Activated CD4-positive, alpha-beta memory T cell treated with anti-CD3 and anti-CD28 coated beads, Interleukin-2, amount 10 ng/mL, durations not matched to agents 7 days and 5 days (primary cell): ENCODE measurements at regions not wholly inside any gene's neighbourhood (a gene's known extent, or its start where the extent isn't known, plus 50 kb on each side); places are given as distances from the start of the nearest gene placed in this dataset.

Experiments
- CTCF ChIA-PET: fragments of 350-600 bp; sonication (Branson Sonifier 250); formaldehyde crosslinking; loops from one replicate; lab custom pipeline; 2021; ENCODE audit warnings: antibody characterized with exemption, inconsistent platforms; lab: Charles Lee
- POLR2A ChIA-PET: fragments of 350-600 bp; sonication (Branson Sonifier 250); formaldehyde crosslinking; loops from one replicate; lab custom pipeline; 2021; ENCODE audit warnings: antibody characterized with exemption; lab: Charles Lee
- DNase-seq: peaks from one replicate; pipeline ENCODE4 v3.0.0-alpha.2; 2020
- H3K27ac Mint-ChIP-seq: one replicate; pipeline ENCODE4 v1.8.0; 2021; ENCODE audit warnings: mild to moderate bottlenecking, mixed read lengths
- H3K27me3 Mint-ChIP-seq: one replicate; pipeline ENCODE4 v1.8.0; 2021; ENCODE audit warnings: mixed read lengths
- H3K36me3 Mint-ChIP-seq: one replicate; pipeline ENCODE4 v1.8.0; 2021; ENCODE audit warnings: low read depth, mixed read lengths
- H3K4me1 Mint-ChIP-seq: one replicate; pipeline ENCODE4 v1.8.0; 2021; ENCODE audit warnings: mixed read lengths
- H3K4me3 Mint-ChIP-seq: one replicate; pipeline ENCODE4 v1.8.0; 2021; ENCODE audit warnings: mild to moderate bottlenecking, mixed read lengths
- H3K9me3 Mint-ChIP-seq: one replicate; pipeline ENCODE4 v1.8.0; 2021; ENCODE audit warnings: mixed read lengths

DNA sequence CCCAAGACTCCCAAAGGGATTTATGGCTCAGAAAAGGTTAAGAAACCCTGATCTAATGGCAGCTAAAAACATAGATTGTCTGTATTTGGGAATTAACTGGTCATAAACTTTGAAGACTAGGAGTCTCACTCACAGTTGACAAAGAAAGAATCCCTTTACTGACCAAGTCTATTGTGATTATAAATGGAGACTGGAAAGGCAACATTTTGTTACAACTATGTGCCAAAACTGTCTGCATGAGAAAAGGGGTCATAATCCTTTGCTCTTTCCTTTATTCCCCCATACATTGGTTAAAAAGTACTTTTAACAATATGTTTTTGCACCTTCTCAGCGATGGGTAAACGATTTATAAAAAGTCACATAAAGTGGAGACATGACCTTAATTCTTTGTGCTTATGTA, 206.9 kb upstream of the MAP3K7 start:
- H3K27ac Mint-ChIP-seq, result no peak overlapping the region
- no peaks in the 10 kb centered on the region for H3K36me3 Mint-ChIP-seq
- POLR2A ChIA-PET, result no interaction called here
- CTCF ChIA-PET, result no interaction called here
- DNase-seq, result no peak
- no peaks in the 10 kb centered on the region for H3K9me3 Mint-ChIP-seq
- no peaks in the 10 kb centered on the region for H3K4me1 Mint-ChIP-seq
- H3K4me3 Mint-ChIP-seq, result no peak overlapping the region
- H3K27me3 Mint-ChIP-seq, result no peaks in the 10 kb centered on the region

- CTCF ChIA-PET, result no interaction called here
- no peak for DNase-seq
- POLR2A ChIA-PET, result no interaction called here
These were observed 203.8 kb upstream of the MAP3K7 start for GRCh38 chr6:90790696-90791095.

DNA sequence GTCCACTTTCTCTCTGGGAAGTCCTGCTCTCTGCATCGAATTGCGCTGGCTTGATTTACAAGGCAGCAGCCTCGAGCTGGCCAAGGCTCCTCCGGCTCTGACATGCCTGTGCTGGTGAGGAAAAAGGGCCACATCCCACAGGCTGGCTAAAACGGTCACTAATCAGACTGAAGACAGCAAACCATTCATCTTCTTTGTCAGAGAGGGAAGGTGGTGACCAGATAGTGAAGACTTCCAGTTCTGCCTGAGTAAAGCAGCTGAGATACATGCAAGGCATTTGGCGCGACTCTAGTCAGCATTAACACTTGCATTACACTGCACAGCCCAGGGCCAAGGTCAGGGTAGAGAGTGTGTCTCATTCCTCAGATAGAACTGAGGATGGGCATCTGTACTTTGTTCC, 203.2 kb upstream of the MAP3K7 start:
- POLR2A ChIA-PET, result no interaction called here
- H3K9me3 Mint-ChIP-seq, result no peaks in the 10 kb centered on the region
- H3K36me3 Mint-ChIP-seq, result no peaks in the 10 kb centered on the region
- CTCF ChIA-PET, result no interaction called here
- peaks cover 1% of the 10 kb centered on the region for H3K27me3 Mint-ChIP-seq
- no peak overlapping the region for H3K4me3 Mint-ChIP-seq
- no peak overlapping the region for H3K27ac Mint-ChIP-seq
- H3K4me1 Mint-ChIP-seq, result no peaks in the 10 kb centered on the region
- DNase-seq, result no peak

More at GRCh38 chr6:90790696-90791095, 203.8 kb upstream of the MAP3K7 start:
- Mint-ChIP-seq H3K36me3 (no peaks in the 10 kb centered on the region), H3K9me3 (no peaks in the 10 kb centered on the region), H3K4me1 (no peaks in the 10 kb centered on the region), H3K27me3 (no peaks in the 10 kb centered on the region), H3K27ac (no peak overlapping the region), H3K4me3 (no peak overlapping the region)

DNA sequence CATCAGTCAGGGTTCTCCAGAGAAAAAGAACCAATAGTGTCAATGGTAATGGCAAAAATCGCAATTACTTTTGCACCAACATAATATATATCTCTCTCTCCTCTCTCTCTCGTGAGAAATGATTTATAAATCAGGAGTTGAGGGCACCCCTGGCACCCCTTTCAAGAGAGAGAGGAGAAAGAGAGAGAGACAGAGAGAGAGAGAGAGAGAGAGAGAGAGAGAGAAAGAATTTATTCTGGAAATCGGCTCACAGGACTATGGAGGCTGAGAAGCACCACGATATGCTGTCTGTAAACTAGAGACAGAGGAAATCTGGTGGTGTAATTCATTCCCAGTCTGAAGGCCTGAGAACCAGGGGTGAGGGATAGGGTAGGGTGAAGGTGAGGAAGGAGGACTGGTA, 201.9 kb upstream of the MAP3K7 start:
- ChIA-PET CTCF (no interaction called here), POLR2A (no interaction called here)
- Mint-ChIP-seq H3K27ac (no peak overlapping the region), H3K27me3 (peaks cover 3% of the 10 kb centered on the region), H3K9me3 (no peaks in the 10 kb centered on the region), H3K4me3 (no peak overlapping the region), H3K4me1 (no peaks in the 10 kb centered on the region), H3K36me3 (no peaks in the 10 kb centered on the region)
- no peak for DNase-seq

DNA sequence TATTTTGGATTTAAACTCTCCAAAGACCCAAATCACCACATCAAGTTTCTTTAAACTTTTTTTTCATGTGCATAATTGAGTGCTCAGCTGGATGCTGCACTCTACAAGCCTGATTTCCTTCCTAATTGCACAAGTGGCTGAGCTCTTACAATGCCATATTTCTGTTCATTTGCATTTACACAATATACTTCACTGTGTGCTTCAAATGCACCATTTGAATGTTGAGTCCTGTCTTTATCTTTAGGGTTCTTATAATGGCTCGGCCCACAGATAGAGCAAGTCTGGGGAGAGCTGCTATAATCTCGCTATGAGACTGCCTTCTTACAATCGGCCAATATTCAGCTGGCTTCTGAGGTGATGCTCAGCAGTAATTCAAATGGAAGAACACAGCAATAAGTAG, 200.6 kb upstream of the MAP3K7 start:
- CTCF ChIA-PET, result no interaction called here
- Mint-ChIP-seq H3K9me3 (no peaks in the 10 kb centered on the region), H3K4me3 (no peak overlapping the region)

GRCh38 chr6:90780778-90781177, 193.9 kb upstream of the MAP3K7 start:
- peaks cover 4% of the 10 kb centered on the region for H3K27me3 Mint-ChIP-seq
- ChIA-PET POLR2A (no interaction called here), CTCF (no interaction called here)

More for the DNA sequence above, 200.6 kb upstream of the MAP3K7 start:
- no peak for DNase-seq
- no peaks in the 10 kb centered on the region for H3K4me1 Mint-ChIP-seq
- POLR2A ChIA-PET, result no interaction called here
- peaks cover 3% of the 10 kb centered on the region for H3K27me3 Mint-ChIP-seq
- H3K27ac Mint-ChIP-seq, result no peak overlapping the region
- H3K36me3 Mint-ChIP-seq, result no peaks in the 10 kb centered on the region

GRCh38 chr6:90780141-90780540, 193.3 kb upstream of the MAP3K7 start:
- H3K4me1 Mint-ChIP-seq, result no peaks in the 10 kb centered on the region
- no peak overlapping the region for H3K27ac Mint-ChIP-seq
- ChIA-PET POLR2A (no interaction called here), CTCF (no interaction called here)
- no peaks in the 10 kb centered on the region for H3K36me3 Mint-ChIP-seq
- no peak overlapping the region for H3K4me3 Mint-ChIP-seq
- peaks cover 4% of the 10 kb centered on the region for H3K27me3 Mint-ChIP-seq
- DNase-seq, result no peak
- no peaks in the 10 kb centered on the region for H3K9me3 Mint-ChIP-seq

More at GRCh38 chr6:90780778-90781177, 193.9 kb upstream of the MAP3K7 start:
- Mint-ChIP-seq H3K4me3 (no peak overlapping the region), H3K27ac (no peak overlapping the region), H3K4me1 (no peaks in the 10 kb centered on the region), H3K36me3 (no peaks in the 10 kb centered on the region), H3K9me3 (no peaks in the 10 kb centered on the region)
- no peak for DNase-seq

GRCh38 chr6:90778417-90779203, 191.7 kb upstream of the MAP3K7 start:
- CTCF ChIA-PET, result no interaction called here
- Mint-ChIP-seq H3K4me3 (no peak overlapping the region), H3K36me3 (no peaks in the 10 kb centered on the region), H3K4me1 (no peaks in the 10 kb centered on the region), H3K27me3 (peaks cover 2% of the 10 kb centered on the region), H3K9me3 (no peaks in the 10 kb centered on the region), H3K27ac (no peak overlapping the region)
- POLR2A ChIA-PET, result no interaction called here
- no peak for DNase-seq

DNA sequence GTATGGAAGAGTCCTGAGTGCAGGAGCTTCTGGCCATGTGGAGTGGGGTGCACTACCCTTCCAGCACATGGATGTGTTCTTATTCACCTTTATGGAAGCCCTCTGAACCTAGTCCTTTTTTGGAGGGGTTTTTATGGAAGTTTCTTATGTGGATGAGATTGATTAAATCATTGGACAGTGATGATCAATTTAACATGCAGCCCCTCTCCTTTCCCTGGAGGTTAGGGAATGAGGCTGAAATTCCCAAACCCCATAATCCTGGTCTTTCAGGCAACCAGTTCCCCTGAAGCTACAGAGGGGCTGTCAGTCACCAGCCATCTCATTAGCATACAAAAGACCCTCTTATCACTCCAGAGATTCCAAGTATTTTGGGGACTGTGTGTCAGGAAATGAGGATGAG, 183.9 kb upstream of the MAP3K7 start:
- DNase-seq, result no peak
- CTCF ChIA-PET, result no interaction called here
- H3K27ac Mint-ChIP-seq, result no peak overlapping the region
- H3K27me3 Mint-ChIP-seq, result peaks cover 2% of the 10 kb centered on the region
- no peak overlapping the region for H3K4me3 Mint-ChIP-seq
- H3K4me1 Mint-ChIP-seq, result no peaks in the 10 kb centered on the region
- no peaks in the 10 kb centered on the region for H3K36me3 Mint-ChIP-seq
- H3K9me3 Mint-ChIP-seq, result no peaks in the 10 kb centered on the region
- POLR2A ChIA-PET, result no interaction called here

DNA sequence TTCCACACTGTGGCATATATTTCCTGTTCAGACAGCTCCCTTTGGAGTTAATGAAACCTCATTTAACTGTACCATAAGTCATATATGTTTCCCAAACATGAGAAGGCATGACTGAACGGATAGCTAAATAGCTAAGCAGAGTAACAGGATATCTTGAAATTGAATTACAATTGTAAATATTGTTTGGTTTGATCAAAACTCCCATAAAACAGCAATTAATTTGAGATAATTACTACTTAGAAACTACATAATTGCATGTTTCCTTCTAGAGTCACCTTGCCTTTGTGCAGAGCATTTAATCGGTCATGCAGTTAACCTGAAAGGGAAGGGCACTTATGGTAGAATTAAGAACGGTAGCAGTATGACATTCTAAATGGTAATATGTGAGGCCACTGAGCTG, 179.0 kb upstream of the MAP3K7 start:
- H3K27me3 Mint-ChIP-seq, result peaks cover 2% of the 10 kb centered on the region
- DNase-seq, result no peak
- H3K4me1 Mint-ChIP-seq, result no peaks in the 10 kb centered on the region
- ChIA-PET POLR2A (no interaction called here), CTCF (no interaction called here)
- H3K27ac Mint-ChIP-seq, result no peak overlapping the region
- H3K4me3 Mint-ChIP-seq, result no peak overlapping the region
- H3K36me3 Mint-ChIP-seq, result no peaks in the 10 kb centered on the region
- H3K9me3 Mint-ChIP-seq, result no peaks in the 10 kb centered on the region

DNA sequence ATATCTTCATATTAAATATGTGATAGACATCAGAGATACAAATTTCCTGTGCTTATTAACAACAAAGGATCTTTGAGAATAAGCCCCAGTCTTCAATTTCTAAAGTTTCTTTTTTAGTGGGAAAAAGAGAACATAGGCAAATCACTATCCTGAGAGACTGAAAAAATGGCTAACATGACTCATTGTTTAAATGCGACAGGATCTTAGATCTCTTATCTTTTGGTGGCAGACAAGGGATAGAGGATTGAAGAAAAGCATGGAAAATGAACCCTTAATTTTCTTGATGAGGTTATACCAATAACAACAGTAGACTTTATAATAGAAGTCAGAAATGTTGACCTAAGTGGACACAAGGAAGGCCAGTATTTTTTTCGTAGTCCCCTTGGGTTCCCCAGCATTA, 178.6 kb upstream of the MAP3K7 start:
- Mint-ChIP-seq H3K4me3 (no peak overlapping the region), H3K36me3 (no peaks in the 10 kb centered on the region), H3K4me1 (no peaks in the 10 kb centered on the region), H3K27me3 (peaks cover 2% of the 10 kb centered on the region), H3K9me3 (no peaks in the 10 kb centered on the region), H3K27ac (no peak overlapping the region)
- CTCF ChIA-PET, result no interaction called here
- DNase-seq, result no peak
- POLR2A ChIA-PET, result no interaction called here

GRCh38 chr6:90764001-90764400, 177.1 kb upstream of the MAP3K7 start:
- CTCF ChIA-PET, result no interaction called here
- POLR2A ChIA-PET, result no interaction called here
- Mint-ChIP-seq H3K36me3 (no peaks in the 10 kb centered on the region), H3K27me3 (peaks cover 4% of the 10 kb centered on the region), H3K4me1 (no peaks in the 10 kb centered on the region), H3K4me3 (no peak overlapping the region), H3K27ac (no peak overlapping the region), H3K9me3 (no peaks in the 10 kb centered on the region)
- no peak for DNase-seq

DNA sequence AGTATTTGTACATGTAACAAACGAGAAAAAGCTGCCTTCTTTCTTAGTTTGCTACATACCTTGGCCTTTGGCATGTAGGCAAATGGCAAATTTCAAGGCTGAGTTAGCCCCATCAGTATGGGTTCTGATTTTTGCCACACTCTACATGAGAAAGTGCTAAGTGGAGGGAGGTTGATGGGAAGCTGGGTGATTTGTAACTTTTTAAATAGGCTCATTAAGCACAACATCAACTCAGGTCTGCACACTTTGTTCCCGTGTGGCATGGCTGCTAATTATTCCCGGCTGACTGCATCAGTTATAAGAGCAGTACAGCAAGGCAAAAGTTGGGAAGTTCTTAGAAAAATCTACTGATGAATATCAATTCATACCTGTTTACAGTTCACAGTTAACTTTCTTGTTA, 172.8 kb upstream of the MAP3K7 start:
- no peak overlapping the region for H3K4me3 Mint-ChIP-seq
- ChIA-PET CTCF (no interaction called here), POLR2A (no interaction called here)
- no peaks in the 10 kb centered on the region for H3K4me1 Mint-ChIP-seq
- no peaks in the 10 kb centered on the region for H3K9me3 Mint-ChIP-seq
- H3K27me3 Mint-ChIP-seq, result peaks cover 4% of the 10 kb centered on the region
- H3K36me3 Mint-ChIP-seq, result no peaks in the 10 kb centered on the region
- no peak for DNase-seq
- H3K27ac Mint-ChIP-seq, result no peak overlapping the region

DNA sequence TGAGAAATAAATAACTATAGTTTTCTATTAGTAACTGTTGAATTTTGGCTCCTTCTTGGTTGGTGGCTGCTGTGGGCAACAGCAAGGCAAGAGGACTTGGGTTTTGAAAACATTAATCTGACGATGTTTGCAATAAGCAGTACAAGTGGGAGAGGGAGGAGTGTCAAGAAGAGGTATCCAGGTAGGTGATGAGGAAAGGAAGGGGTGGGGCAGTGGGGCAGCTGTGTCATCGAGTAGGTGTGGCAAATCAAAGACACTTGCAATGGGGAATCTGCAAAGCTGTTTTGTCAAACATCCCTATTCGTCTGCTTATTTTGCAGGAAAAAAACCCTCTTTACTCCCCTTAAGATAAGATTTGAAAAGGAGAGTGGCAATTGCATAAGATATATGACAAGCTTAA, 171.9 kb upstream of the MAP3K7 start:
- Mint-ChIP-seq H3K27me3 (peaks cover 2% of the 10 kb centered on the region), H3K4me3 (no peak overlapping the region), H3K4me1 (no peaks in the 10 kb centered on the region)

More for the DNA sequence above, 171.9 kb upstream of the MAP3K7 start:
- POLR2A ChIA-PET, result no interaction called here
- no peak overlapping the region for H3K27ac Mint-ChIP-seq
- no peaks in the 10 kb centered on the region for H3K36me3 Mint-ChIP-seq
- DNase-seq, result no peak
- CTCF ChIA-PET, result no interaction called here
- H3K9me3 Mint-ChIP-seq, result no peaks in the 10 kb centered on the region
